ENCODE measurements at regions not wholly inside any gene's neighbourhood (a gene's known extent, or its start where the extent isn't known, plus 50 kb on each side); places are given as distances from the start of the nearest gene placed in this dataset.

DNA sequence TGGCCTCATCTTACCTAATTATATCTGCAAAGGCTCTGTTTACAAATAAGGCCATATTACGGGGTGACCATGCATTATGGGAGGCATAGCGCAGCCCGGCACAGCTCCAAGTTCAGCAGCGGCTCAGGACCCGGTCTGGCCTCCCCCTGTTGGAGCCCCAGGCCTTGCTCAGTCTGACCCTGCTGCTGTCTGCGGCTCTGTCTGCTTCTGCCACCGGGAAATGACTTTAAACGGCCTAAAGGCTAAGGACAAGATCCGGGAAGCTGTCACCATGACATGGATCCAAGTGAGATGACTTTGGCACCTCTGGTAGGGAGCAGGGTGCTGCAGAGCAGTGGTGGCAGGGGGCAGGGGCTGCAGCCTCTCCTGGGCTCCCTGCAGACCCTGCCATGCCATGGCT is 140.6 kb upstream of the GSE1 start:
- TF ChIP-seq POLR2A (IDR thresholded peaks at IDR 0.05), result no peak
- TF ChIP-seq, protein P1, sequence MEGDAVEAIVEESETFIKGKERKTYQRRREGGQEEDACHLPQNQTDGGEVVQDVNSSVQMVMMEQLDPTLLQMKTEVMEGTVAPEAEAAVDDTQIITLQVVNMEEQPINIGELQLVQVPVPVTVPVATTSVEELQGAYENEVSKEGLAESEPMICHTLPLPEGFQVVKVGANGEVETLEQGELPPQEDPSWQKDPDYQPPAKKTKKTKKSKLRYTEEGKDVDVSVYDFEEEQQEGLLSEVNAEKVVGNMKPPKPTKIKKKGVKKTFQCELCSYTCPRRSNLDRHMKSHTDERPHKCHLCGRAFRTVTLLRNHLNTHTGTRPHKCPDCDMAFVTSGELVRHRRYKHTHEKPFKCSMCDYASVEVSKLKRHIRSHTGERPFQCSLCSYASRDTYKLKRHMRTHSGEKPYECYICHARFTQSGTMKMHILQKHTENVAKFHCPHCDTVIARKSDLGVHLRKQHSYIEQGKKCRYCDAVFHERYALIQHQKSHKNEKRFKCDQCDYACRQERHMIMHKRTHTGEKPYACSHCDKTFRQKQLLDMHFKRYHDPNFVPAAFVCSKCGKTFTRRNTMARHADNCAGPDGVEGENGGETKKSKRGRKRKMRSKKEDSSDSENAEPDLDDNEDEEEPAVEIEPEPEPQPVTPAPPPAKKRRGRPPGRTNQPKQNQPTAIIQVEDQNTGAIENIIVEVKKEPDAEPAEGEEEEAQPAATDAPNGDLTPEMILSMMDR (IDR thresholded peaks at IDR 0.05), result no peak

All from thyroid gland (tissue), 4 donors.